Stomach (tissue), 4 donors: ENCODE measurements at regions not wholly inside any gene's neighbourhood (a gene's known extent, or its start where the extent isn't known, plus 50 kb on each side); places are given as distances from the start of the nearest gene placed in this dataset.

ENCODE experiments used
- CTCF ChIP-seq, 7 experiments: fragments of 450-650 bp in 4 of 7; fragments of 200-600 bp in 3 of 7; sonication (generic) in 3 of 7; IDR thresholded peaks; one replicate each; pipeline ENCODE4 v1.5.1; 2016 to 2019; ENCODE audit warnings: antibody characterized with exemption in 7 of 7, control low read depth in 2 of 7, mild to moderate bottlenecking in 1 of 7
- EP300 ChIP-seq: sonication (generic); formaldehyde crosslinking; IDR thresholded peaks from one replicate; pipeline ENCODE4 v1.6.1; 2017; ENCODE audit warnings: antibody characterized with exemption
- POLR2A ChIP-seq, 4 donors: fragments of 450-650 bp; IDR thresholded peaks; one replicate each; pipeline ENCODE4 v1.6.1; 2016; ENCODE audit warnings: antibody characterized with exemption in 4 of 4, control low read depth in 2 of 4, mild to moderate bottlenecking in 1 of 4, moderate library complexity in 1 of 4
- POLR2AphosphoS5 ChIP-seq, 3 donors: sonication (generic); formaldehyde crosslinking; IDR thresholded peaks; one replicate each; pipeline ENCODE4 v1.6.1; 2016; ENCODE audit warnings: antibody characterized with exemption in 3 of 3

DNA sequence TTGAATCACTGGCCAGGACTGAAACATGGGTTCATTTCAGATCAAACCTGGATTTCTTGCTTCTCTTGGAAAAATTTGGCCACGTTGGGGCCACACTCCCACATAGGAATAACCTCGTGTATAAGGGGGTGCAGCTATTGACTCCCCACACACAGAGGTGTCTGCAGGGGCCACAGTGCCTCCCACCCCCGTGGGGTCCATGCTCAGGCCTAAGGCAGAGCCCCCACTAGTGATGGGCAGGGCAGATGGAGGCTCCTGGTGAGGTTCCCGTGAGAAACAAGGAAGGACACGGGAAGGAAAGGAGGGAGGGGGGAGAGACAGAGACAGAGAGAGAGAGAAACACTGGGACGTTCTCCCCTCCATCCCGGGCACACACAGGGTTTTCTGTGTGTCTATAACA lies 230.5 kb downstream of the ERMARD start:
- no peak for TF ChIP-seq POLR2A (IDR thresholded peaks at IDR 0.05)
- TF ChIP-seq CTCF (IDR thresholded peaks at IDR 0.05) = no peak
- TF ChIP-seq EP300 = no peak
- TF ChIP-seq POLR2AphosphoS5 (IDR thresholded peaks at IDR 0.05) = no peak
